ENCODE measurements at regions not wholly inside any gene's neighbourhood (a gene's known extent, or its start where the extent isn't known, plus 50 kb on each side); places are given as distances from the start of the nearest gene placed in this dataset.

DNA sequence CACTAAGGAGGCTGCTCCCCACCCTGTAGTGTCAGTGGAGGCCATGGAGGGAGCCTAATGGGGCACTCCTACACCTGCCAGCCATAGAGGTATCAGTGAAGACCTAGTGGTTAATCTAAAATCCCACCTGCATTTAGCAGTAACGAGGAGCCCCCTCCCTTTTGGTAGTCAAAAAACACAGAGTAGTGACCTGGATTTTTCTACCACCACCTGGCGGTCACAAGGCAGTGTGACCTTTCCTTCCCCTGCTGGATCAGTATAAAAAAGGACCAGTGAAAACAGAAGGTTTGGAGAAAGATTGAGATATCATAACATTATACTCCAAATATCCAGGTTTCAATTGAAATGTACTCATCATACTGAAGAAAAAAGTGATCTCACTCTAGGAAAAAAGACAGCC is 241.2 kb downstream of the PYDC2 start:
- H3K27me3 ChIP-seq, result no peaks in the 10 kb centered on the region
- TF ChIP-seq, protein P1, sequence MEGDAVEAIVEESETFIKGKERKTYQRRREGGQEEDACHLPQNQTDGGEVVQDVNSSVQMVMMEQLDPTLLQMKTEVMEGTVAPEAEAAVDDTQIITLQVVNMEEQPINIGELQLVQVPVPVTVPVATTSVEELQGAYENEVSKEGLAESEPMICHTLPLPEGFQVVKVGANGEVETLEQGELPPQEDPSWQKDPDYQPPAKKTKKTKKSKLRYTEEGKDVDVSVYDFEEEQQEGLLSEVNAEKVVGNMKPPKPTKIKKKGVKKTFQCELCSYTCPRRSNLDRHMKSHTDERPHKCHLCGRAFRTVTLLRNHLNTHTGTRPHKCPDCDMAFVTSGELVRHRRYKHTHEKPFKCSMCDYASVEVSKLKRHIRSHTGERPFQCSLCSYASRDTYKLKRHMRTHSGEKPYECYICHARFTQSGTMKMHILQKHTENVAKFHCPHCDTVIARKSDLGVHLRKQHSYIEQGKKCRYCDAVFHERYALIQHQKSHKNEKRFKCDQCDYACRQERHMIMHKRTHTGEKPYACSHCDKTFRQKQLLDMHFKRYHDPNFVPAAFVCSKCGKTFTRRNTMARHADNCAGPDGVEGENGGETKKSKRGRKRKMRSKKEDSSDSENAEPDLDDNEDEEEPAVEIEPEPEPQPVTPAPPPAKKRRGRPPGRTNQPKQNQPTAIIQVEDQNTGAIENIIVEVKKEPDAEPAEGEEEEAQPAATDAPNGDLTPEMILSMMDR (IDR thresholded peaks at IDR 0.05), result no peak
- no peak for TF ChIP-seq POLR2A (IDR thresholded peaks at IDR 0.05)
- intact Hi-C loops (cut with DNase I), result no loop called here

DNA sequence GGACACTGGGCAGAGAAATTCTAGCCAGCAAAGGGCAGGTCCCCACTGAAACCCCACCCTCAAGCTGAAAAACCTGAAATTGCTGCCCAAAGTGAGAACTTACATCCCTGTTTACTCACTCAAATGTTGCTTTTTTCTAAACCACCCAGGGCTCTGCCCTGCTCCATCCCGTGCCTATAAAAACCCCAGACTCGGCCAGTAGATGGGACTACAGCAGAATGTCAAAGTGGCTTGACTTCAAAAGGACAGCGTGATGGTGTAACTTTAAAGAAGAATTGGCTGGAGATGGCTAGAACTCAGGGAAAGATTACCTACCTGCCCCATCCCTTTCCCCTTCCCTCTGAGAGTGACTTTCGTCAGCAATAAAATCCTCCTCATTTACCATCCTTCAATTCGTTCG is 246.9 kb downstream of the PYDC2 start:
- WGBS, 4 donors, result 72 to 95% (median 79%) methylated on average over 6 of the region's 6 CpGs
- TF ChIP-seq POLR2A (IDR thresholded peaks at IDR 0.05), result no peak
- TF ChIP-seq, protein P1 (IDR thresholded peaks at IDR 0.05), result no peak

More for the DNA sequence above, 241.2 kb downstream of the PYDC2 start:
- Histone ChIP-seq H3K4me1 (replicated peaks in 1 of 2) (no peaks in the 10 kb centered on the region), H3K27ac (no peak overlapping the region), H3K9me3 (replicated peaks in 1 of 3) (peaks cover 0 to 8% (median 0%) of the 10 kb centered on the region in 3 donors), H3K4me3 (no peak overlapping the region), H3K36me3 (replicated peaks in 1 of 2) (no peaks in the 10 kb centered on the region)
- DNase-seq, result no peak
- WGBS, 4 donors, result 84 to 90% (median 86%) methylated on average over 2 of the region's 2 CpGs

DNA sequence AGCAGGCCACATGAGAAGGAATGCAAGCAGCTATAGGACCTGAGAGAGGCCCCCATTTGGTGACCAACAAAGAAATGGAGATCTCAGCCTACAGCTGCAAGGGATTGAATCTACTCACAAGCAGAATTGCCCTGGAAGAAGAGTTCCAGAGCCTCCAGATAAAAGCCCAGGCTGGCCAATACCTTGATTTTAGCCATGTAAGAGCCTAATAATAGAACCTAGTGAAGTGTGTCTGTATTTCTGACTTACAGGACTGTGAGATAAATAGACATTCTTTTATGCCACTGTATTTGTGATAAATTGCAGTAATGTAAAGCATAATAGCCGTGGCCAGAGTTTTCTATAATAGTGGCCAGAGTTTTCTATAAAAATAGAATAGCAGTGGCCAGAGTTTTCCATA is 254.6 kb downstream of the PYDC2 start:
- no peak overlapping the region for H3K27ac ChIP-seq
- H3K36me3 ChIP-seq (replicated peaks in 1 of 2), result no peaks in the 10 kb centered on the region
- 70 to 87% (median 81%) methylated on average over 1 of the region's 1 CpG for WGBS, 4 donors
- H3K27me3 ChIP-seq, result no peaks in the 10 kb centered on the region
- no peak for DNase-seq
- TF ChIP-seq, protein P1 (IDR thresholded peaks at IDR 0.05), result no peak
- TF ChIP-seq POLR2A (IDR thresholded peaks at IDR 0.05), result no peak
- H3K4me1 ChIP-seq (replicated peaks in 1 of 2), result no peaks in the 10 kb centered on the region
- intact Hi-C loops (cut with DNase I), result no loop called here
- no peak overlapping the region for H3K4me3 ChIP-seq
- H3K9me3 ChIP-seq (replicated peaks in 1 of 3), result no peaks in the 10 kb centered on the region

More for the DNA sequence above, 246.9 kb downstream of the PYDC2 start:
- intact Hi-C loops (cut with DNase I), result no loop called here
- no peaks in the 10 kb centered on the region for H3K27me3 ChIP-seq
- no peak overlapping the region for H3K4me3 ChIP-seq
- no peak overlapping the region for H3K27ac ChIP-seq
- H3K36me3 ChIP-seq (replicated peaks in 1 of 2), result no peaks in the 10 kb centered on the region
- no peaks in the 10 kb centered on the region for H3K4me1 ChIP-seq (replicated peaks in 1 of 2)
- DNase-seq, result no peak
- no peaks in the 10 kb centered on the region for H3K9me3 ChIP-seq (replicated peaks in 1 of 3)

- intact Hi-C loops (cut with DNase I), result no loop called here
- Histone ChIP-seq H3K4me1 (replicated peaks in 1 of 2) (peaks cover 0 to 4% of the 10 kb centered on the region in 2 donors), H3K27me3 (no peaks in the 10 kb centered on the region), H3K36me3 (replicated peaks in 1 of 2) (no peaks in the 10 kb centered on the region), H3K4me3 (no peak overlapping the region), H3K27ac (no peak overlapping the region), H3K9me3 (replicated peaks in 1 of 3) (peaks cover 0 to 5% (median 0%) of the 10 kb centered on the region in 3 donors)
- WGBS, 4 donors, result 23 to 30% (median 29%) methylated on average over 4 of the region's 4 CpGs
- DNase-seq, result no peak
- TF ChIP-seq, protein P1 (IDR thresholded peaks at IDR 0.05), result no peak
- TF ChIP-seq POLR2A (IDR thresholded peaks at IDR 0.05), result no peak
Observed at GRCh38 chr3:191721390-191721861, 260.5 kb downstream of the PYDC2 start.

All from adrenal gland (tissue), 9 donors.